ENCODE measurements at regions not wholly inside any gene's neighbourhood (a gene's known extent, or its start where the extent isn't known, plus 50 kb on each side); places are given as distances from the start of the nearest gene placed in this dataset.
A peak's percentile ranks its signal among the peaks of the same experiment; 100 is the strongest.

- DNase-seq (ENCODE audit: low read depth), result no peak
Observed at GRCh38 chr13:107912745-107913144, 302.6 kb downstream of the LIG4 start.

GRCh38 chr13:107907065-107907805 is 308.1 kb downstream of the LIG4 start:
- no peak for DNase-seq (ENCODE audit: low read depth)

GRCh38 chr13:107906131-107906530 is 309.2 kb downstream of the LIG4 start:
- no peak for DNase-seq (ENCODE audit: low read depth)

GRCh38 chr13:107901996-107902562 is 313.3 kb downstream of the LIG4 start:
- DNase-seq (ENCODE audit: low read depth), result no peak

DNA sequence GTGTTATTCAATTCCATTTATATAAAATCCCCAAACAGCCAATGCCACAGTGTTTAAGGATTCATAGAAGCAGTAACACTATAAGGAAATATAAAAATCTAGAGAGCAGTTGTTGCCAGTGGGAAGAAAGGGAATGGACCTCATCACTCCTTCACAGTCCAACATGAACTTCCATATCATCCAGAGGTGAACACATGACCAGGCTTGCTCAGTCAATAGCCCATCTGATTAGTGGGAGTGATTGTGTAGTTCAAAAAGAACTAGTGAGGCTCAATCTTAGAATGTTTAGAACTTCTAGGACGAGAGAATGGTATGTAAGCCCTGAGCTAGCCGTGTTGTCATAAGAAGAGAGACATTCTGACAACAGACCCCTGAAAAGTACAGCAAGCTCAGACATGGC is 314.1 kb downstream of the LIG4 start:
- DNase-seq (ENCODE audit: low read depth), result no peak

GRCh38 chr13:107900775-107901174 is 314.6 kb downstream of the LIG4 start:
- peak; percentile 86 for DNase-seq (ENCODE audit: low read depth)

GRCh38 chr13:107886118-107886517 is 329.2 kb downstream of the LIG4 start:
- no peak for DNase-seq (ENCODE audit: low read depth)

DNA sequence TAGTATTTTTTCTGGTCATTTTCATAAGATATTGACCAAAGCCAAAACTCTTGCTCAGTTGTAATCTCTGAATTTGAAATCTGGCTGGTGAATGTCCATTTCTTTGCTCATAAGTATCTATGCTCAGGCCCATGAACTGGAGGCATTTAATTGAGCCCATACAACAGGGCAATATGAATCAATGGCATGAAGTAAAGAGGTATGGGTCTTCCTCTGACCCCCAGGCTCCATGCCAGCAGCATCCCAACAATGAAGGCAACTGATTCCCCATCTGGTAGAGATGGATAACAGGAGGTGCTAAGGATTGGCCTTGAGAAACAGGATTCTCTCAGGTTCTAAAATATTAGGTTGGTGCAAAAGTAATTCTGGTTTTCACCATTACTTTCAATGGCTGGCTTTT is 330.8 kb downstream of the LIG4 start:
- no peak for DNase-seq (ENCODE audit: low read depth)

DNA sequence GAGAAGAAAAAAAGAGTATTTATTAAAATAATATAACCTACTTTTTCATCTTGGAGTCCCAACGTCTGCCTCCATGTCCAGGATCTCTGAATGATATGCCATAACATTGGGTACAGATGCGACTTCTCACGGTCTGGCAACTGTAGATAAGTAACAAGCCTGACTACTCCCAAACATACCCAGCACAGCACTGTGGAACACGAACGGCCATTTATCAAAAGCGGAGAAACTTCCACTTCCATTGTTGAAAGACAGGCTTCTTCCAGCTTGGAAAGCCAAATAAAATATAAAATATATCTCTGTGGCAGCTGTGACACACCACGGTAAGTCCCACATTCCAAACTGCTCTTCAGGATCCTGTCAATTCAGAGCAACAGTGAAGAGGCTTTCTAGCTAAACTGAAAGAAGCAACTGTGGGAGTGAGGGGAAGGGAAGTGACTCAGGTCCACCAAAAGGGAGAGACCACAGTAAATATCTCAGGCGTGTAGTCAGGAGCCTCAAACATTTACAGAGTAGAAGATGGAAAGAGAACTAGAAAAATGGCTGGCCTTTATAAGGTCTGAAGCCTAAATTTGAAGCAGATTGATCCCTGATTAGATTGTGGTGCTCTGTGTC is 331.7 kb downstream of the LIG4 start:
- DNase-seq (ENCODE audit: low read depth), result peak; percentile 92

GRCh38 chr13:107882708-107883560 is 332.4 kb downstream of the LIG4 start:
- no peak for DNase-seq (ENCODE audit: low read depth)

GRCh38 chr13:107881362-107881761 is 334.0 kb downstream of the LIG4 start:
- DNase-seq (ENCODE audit: low read depth), result peak; percentile 82

DNA sequence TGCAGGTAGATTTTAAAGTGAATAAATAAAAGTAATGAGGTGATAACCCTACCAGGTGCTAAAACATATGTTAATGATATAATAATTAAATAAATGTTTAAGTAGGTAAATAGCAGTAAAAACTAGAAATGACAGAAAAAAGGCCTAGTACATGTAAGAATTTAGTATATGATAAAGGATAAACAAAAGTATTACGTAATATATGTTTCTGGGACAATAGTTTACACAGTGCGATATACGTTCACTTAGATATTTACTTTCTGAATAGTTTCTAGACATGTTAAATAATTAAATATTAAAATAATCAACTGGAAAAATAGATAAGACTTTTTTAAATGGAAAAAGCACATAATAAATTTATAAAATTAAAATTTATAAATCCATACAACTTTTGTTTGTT is 340.9 kb downstream of the LIG4 start:
- DNase-seq (ENCODE audit: low read depth), result no peak

DNA sequence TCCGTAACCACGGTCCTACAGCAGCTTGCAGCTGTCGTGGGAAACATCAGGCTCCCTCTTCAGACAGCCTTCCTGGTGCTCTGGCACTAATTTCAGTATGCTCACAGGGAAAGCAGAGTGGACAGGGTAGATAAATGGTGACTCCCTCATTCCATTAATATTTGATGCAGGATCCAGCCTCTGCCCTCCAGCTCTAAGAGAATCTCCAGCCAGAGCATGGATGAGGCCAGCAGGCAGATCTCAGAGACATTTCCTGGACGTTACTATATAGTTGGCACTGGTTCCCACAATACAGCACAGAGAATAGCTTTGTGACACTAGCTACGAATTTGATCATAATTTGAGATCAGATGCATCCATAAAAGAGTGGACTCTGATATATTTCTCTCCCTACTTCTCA is 341.4 kb downstream of the LIG4 start:
- no peak for DNase-seq (ENCODE audit: low read depth)

DNA sequence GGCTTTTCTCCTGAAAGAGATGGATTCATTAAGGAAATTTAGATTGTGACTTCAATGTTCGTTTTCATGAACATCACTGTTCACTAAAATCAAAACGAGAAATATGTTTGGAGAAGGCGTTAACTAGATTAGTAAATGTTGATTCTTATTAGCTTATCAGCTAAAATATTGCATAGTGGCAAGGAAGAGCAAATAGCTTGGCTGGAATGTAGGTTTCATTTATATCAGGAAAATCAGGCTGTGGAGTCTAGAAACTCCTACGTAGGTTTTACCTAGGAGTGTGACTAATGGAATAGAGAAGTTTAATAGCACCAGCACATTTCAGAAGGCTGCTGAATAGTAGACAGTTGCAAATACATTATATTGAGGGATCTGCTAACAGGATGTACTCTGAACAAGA is 344.9 kb downstream of the LIG4 start:
- DNase-seq (ENCODE audit: low read depth), result no peak

DNA sequence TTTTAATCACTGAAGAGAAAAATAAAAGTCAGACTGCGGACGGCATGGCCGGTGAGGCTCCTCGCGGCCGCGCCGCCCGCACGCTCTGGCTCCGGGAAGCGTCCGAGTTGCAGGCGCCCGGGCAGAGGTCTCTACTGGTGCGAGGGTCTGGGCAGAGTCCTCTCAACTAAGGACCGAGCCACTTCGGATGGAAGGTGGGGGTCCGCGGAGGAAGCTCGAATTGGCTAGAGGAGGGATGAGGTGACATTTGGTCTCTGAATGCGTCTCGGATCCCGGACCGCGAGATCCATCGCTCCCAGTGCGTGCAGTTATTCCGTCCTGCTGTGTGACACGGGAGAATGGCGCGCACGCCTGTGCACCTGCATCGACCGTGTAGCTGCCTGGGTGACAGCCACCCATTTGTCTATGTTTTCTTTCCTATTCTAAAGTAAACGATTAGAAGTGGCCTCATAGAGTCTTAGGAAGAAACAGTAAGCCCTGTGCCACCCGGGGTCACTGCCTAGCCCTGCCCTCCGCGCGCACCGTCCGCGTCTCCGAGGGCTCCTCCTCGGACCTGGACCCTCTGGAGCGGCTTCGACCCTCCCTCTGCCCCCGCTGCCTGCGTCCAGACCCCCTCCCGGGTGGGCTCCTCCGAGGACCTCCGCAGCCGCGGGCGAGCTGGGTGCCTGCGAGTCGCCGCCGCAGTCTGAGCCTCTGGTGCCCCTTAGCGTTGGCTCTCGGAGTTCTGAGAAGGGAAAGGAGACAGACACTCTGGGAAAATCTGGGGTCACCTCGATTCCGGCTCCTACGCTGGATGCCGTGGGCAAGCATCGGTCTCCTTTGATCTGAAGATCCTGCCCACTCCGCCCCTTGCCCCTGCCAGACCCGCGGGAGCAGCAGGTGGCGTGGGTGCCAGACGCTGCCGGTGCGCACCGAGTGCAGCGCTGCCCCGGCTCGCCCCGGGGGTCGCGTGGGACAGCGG is 347.4 kb downstream of the LIG4 start:
- peak; percentile 66 for DNase-seq (ENCODE audit: low read depth)

DNA sequence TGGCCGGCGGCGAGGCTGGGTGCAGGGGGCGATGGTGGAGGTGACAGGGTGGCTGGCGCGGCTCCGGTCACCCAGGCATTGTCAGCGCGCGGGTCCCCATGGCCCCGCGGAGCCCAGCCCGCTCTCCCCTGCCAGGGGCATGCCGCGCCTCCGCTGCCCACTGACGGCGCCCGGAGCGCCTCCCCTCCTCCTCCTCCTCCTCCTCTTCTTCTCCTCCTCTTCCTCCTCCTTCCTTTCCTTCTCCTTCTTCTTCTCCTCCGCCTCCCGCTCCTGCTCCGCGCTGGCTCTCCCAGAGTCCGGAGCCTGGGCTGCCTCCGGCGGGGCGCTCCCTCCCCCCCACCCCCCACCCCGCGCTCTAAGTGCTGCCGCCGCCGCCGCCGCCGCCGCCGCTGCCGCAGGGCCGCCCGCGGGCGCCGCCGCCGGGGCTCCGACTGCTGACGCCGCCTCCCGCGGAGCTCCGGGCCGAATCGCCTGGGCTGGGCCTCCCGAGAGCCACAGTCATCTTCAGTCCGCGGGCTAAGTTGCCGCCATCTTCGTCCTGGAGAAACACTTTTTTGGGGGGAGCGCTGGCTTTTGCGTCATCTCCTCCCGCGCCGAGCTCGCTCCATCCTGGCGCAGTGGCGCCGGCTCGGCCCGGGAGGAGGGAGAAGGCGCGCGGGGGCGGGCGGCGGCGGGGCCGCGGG is 348.3 kb downstream of the LIG4 start:
- peak; percentile 65 for DNase-seq (ENCODE audit: low read depth)

DNA sequence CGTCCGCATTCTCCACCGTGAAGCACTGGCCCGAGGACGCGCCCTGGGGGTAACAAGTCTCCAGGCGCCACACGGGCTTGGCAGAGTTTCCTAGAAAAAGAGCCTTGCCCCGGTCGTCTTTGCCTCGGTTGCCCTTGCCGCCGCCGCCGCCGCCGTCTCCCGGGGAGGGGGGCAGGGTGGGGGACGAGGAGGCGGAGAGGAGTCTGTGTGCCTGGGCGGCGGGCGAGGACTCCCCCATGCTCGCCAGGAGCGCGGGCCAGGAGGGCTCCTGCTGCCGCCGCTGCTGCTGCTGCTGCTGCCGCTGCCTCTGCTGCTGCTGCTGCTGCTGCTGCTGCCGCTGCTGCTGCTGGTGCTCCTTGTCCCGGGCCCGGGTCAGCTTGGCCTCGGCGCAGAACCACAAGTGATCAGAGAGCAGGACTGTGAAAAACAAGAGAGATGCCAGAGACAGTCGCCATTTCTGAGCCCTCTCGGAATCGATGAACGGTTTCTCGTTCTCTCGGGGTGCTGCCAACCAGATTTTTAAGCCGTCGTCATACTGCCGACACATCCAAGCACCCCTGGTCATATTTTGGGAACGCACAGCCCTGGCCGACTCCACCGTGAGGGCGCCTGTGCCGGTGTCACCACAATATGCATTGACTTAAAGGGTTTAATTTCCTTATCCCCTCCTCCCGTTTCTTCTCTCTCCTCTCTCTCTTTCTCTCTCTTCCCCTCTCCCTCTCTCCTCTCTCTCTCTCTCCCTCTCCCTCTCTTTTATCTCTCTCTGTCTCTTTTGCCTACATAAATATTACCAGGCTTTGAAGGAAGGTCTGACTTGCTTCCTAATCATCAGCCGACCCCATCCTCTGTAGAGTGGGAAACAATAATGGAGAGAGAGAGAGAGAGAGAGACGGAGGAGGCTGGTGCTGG is 349.1 kb downstream of the LIG4 start:
- peak; percentile 63 for DNase-seq (ENCODE audit: low read depth)

GRCh38 chr13:107865643-107866031 is 349.7 kb downstream of the LIG4 start:
- peak; percentile 54 for DNase-seq (ENCODE audit: low read depth)

- DNase-seq (ENCODE audit: low read depth), result peak; percentile 9
Observed at GRCh38 chr13:107865318-107865575, 350.1 kb downstream of the LIG4 start.
